Breast epithelium (tissue), 4 donors: ENCODE measurements at regions not wholly inside any gene's neighbourhood (a gene's known extent, or its start where the extent isn't known, plus 50 kb on each side); places are given as distances from the start of the nearest gene placed in this dataset.

Source experiments
- DNase-seq, 2 donors: peaks; one replicate each; pipeline ENCODE4 v3.0.0-alpha.2; 2019; ENCODE audit warnings: low spot score in 2 of 2
- H3K27ac ChIP-seq, 2 donors: fragments of 200-600 bp; sonication (generic) in 1 of 2; one replicate each; pipeline ENCODE4 v1.5.1; 2016 to 2019; ENCODE audit warnings: mild to moderate bottlenecking in 1 of 2
- H3K27me3 ChIP-seq, 2 donors: fragments of 200-600 bp; sonication (generic) in 1 of 2; one replicate each; pipeline versions ENCODE4 v1.5.1 to v1.6.0; 2017 to 2019; ENCODE audit warnings: control low read depth in 1 of 2, mild to moderate bottlenecking in 1 of 2
- H3K36me3 ChIP-seq: fragments of 200-600 bp; one replicate; pipeline ENCODE4 v1.5.1; 2019
- H3K4me1 ChIP-seq, 2 donors: fragments of 200-600 bp; sonication (generic); one replicate each; pipeline ENCODE4 v1.5.1; 2016 to 2019; ENCODE audit warnings: control low read depth in 1 of 2
- H3K4me3 ChIP-seq, 3 donors: fragments of 200-600 bp; sonication (generic); 1 replicate in 2 of 3; 2 replicates in 1 of 3; pipeline ENCODE4 v1.5.1; 2016 to 2019; ENCODE audit warnings: mild to moderate bottlenecking in 3 of 3, moderate library complexity in 2 of 3
- H3K9me3 ChIP-seq, 2 donors: fragments of 200-600 bp; sonication (generic) in 1 of 2; one replicate each; pipeline ENCODE4 v1.5.1; 2016 to 2019; ENCODE audit warnings: control low read depth in 1 of 2
- POLR2A ChIP-seq: fragments of 450-650 bp; IDR thresholded peaks from one replicate; pipeline ENCODE4 v1.6.1; 2016; ENCODE audit warnings: antibody characterized with exemption, mild to moderate bottlenecking, moderate library complexity
- POLR2AphosphoS5 ChIP-seq, 3 donors: sonication (generic); formaldehyde crosslinking; IDR thresholded peaks; one replicate each; pipeline ENCODE4 v1.6.1; 2017; ENCODE audit warnings: antibody characterized with exemption in 3 of 3
- intact Hi-C: fragments of 100-400 bp; cut with DNase I; formaldehyde crosslinking; loops from one replicate; pipeline ENCODE4 v1.15.1; 2023; ENCODE audit warnings: low total_unique reads
- TF ChIP-seq, protein P1 (sequence below), 3 donors: fragments of 450-650 bp; IDR thresholded peaks; one replicate each; pipeline ENCODE4 v1.5.1; 2016 to 2017; ENCODE audit warnings: antibody characterized with exemption in 3 of 3, mild to moderate bottlenecking in 3 of 3, moderate library complexity in 3 of 3

DNA sequence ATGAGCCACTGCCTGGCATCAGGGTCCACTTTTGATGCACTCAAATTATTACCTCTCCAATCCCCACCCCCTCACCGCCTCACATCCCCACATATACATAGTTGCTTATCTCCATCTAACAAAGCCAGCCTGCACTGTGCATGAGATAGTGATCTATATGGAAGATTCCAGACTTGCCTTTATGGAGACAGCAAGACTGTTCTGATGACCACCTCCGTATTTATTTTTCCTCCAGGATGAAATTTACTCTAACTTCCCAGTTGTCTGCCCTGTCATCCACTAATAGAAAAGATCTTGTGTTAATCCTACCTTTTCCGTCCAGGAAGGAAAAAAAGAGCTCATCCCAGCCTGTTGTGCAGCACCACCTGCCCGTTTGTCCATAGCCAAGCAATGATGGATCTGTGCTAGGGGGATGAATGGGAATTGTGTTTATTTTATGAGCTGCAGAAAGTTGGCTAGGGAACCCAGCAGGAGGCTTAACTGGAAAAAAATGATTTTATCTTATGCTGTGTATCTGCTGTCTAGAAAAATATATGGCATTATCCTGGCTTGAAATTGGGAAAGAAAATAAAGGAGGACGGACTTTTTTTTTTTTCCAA lies 114.5 kb downstream of the CD47 start:
- Histone ChIP-seq H3K4me1 (no peaks in the 10 kb centered on the region), H3K27me3 (no peaks in the 10 kb centered on the region), H3K9me3 (no peaks in the 10 kb centered on the region), H3K4me3 (no peak overlapping the region), H3K27ac (no peak overlapping the region), H3K36me3 (no peaks in the 10 kb centered on the region)
- intact Hi-C loops = no loop called here
- TF ChIP-seq, protein P1, sequence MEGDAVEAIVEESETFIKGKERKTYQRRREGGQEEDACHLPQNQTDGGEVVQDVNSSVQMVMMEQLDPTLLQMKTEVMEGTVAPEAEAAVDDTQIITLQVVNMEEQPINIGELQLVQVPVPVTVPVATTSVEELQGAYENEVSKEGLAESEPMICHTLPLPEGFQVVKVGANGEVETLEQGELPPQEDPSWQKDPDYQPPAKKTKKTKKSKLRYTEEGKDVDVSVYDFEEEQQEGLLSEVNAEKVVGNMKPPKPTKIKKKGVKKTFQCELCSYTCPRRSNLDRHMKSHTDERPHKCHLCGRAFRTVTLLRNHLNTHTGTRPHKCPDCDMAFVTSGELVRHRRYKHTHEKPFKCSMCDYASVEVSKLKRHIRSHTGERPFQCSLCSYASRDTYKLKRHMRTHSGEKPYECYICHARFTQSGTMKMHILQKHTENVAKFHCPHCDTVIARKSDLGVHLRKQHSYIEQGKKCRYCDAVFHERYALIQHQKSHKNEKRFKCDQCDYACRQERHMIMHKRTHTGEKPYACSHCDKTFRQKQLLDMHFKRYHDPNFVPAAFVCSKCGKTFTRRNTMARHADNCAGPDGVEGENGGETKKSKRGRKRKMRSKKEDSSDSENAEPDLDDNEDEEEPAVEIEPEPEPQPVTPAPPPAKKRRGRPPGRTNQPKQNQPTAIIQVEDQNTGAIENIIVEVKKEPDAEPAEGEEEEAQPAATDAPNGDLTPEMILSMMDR (IDR thresholded peaks at IDR 0.05) = no peak
- TF ChIP-seq POLR2A (no peak), POLR2AphosphoS5 (IDR thresholded peaks at IDR 0.05) (no peak)
- no peak for DNase-seq

DNA sequence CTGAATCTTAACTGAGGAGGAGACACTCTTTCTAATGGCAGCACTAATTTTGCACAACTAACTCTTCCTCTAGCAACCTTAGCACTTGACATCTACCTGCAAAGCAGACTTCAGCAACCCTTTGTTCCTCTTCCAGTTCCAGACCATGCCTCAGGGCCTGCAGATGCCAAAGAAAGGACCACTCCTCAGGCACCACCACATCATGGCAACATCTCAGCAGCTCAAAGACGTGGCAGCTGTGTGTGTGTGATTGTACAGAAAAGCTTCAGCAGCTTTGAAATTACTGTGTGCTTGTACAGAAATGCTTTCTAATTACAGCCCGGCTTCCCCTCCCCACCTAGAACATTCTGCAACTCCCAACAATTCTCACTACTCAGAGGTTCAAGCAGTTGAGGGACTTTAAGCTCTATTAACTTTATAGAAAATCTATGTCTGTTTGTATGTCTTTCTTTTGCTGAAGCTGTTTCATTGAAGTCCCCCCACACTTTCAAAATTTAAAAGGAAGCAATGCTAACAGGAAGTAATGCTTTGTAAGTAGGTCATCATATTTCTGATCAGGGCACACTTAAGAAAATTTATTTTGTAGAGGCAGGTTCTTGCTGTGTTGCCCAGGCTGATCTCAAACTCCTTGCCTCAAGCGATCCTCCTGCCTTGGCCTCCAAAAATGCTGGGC lies 115.2 kb downstream of the CD47 start:
- DNase-seq = no peak
- Histone ChIP-seq H3K27me3 (no peaks in the 10 kb centered on the region), H3K27ac (no peak overlapping the region), H3K36me3 (no peaks in the 10 kb centered on the region), H3K4me3 (no peak overlapping the region), H3K9me3 (no peaks in the 10 kb centered on the region), H3K4me1 (peaks cover 0 to 2% of the 10 kb centered on the region in 2 donors)
- intact Hi-C loops = no loop called here
- TF ChIP-seq, protein P1 (IDR thresholded peaks at IDR 0.05) = no peak
- TF ChIP-seq POLR2A (no peak), POLR2AphosphoS5 (IDR thresholded peaks at IDR 0.05) (no peak)

DNA sequence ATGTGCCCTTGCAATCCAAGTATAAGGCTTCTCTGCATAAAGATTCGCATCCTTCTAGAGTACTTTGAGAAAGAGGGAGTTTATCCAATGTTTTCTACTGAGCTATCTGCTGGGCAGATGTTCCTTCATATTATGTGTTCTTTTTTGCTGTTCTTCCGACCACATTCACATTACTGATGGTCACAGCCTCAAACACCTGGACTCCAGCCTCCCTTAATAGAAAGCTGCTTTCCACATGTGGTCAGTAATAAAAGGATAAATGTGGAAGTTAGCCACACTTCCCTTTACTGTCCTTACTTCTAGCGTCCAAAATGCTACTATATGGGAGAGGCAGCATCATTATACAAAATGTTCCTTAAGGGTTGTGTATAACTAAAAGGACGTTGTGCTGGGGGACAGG lies 116.9 kb downstream of the CD47 start:
- peaks cover 0 to 14% of the 10 kb centered on the region in 2 donors for H3K4me1 ChIP-seq
- H3K9me3 ChIP-seq = no peaks in the 10 kb centered on the region
- H3K36me3 ChIP-seq = no peaks in the 10 kb centered on the region
- H3K4me3 ChIP-seq = no peak overlapping the region
- intact Hi-C loops = no loop called here
- H3K27me3 ChIP-seq = no peaks in the 10 kb centered on the region
- DNase-seq = no peak
- TF ChIP-seq POLR2AphosphoS5 (IDR thresholded peaks at IDR 0.05) = no peak
- TF ChIP-seq, protein P1 (IDR thresholded peaks at IDR 0.05) = no peak
- H3K27ac ChIP-seq = no peak overlapping the region

DNA sequence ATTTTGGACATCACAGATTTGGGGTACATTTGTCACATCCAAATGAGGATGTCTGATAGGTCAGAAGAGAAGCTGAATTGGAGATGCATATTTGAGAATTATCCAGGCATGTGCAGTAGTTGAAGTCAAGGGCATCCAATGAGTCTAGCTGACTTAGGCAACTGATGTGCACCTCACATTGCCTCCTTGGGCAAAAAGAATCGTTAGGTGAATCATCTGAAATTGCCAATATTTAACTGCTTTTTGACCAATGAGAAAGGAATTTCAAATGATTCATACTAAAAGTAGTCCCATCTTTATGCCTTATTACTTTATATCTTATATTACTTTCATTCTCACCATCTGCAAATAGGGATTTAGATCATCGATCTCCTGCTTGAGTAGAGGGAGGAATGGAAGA lies 117.7 kb downstream of the CD47 start:
- DNase-seq = no peak
- TF ChIP-seq, protein P1 (IDR thresholded peaks at IDR 0.05) = no peak
- TF ChIP-seq POLR2A (no peak), POLR2AphosphoS5 (IDR thresholded peaks at IDR 0.05) (no peak)
- peaks cover 0 to 14% of the 10 kb centered on the region in 2 donors for H3K4me1 ChIP-seq
- no peaks in the 10 kb centered on the region for H3K27me3 ChIP-seq
- no peaks in the 10 kb centered on the region for H3K9me3 ChIP-seq
- no peak overlapping the region for H3K27ac ChIP-seq
- no peaks in the 10 kb centered on the region for H3K36me3 ChIP-seq
- intact Hi-C loops = no loop called here
- H3K4me3 ChIP-seq = no peak overlapping the region

DNA sequence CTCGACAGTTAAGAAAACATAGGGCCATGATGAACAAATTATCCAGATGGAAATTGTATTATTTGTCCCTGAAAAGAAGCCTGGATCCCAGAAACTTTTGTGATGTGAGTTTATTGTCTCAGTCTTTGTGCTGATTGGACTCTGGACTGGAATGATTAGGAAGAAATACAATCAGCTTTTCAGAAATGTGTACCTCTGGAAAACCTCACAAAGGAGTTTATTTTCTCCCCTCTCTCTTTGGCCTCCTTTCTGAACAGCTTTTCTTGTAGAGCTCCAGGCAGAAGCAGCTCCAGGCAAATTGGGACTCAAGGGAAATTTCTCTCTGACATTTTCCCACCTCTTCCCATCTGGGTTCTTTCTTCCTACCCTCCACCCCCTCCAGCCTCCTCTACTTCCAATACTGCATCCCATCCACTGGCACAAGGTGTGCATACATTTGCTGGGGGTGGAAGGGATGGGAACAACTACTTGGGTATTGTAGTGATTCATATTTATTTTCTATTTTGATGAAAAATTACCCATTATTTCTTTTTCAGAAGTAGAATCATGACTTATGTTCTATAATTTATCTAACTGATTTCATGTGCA lies 119.7 kb downstream of the CD47 start:
- no peaks in the 10 kb centered on the region for H3K27me3 ChIP-seq
- no peaks in the 10 kb centered on the region for H3K36me3 ChIP-seq
- peak overlapping the region in 1 of 2 donors; percentile 46 for H3K27ac ChIP-seq
- TF ChIP-seq POLR2A = no peak
- TF ChIP-seq, protein P1 (IDR thresholded peaks at IDR 0.05) = no peak
- TF ChIP-seq POLR2AphosphoS5 (IDR thresholded peaks at IDR 0.05) = no peak
- no peaks in the 10 kb centered on the region for H3K9me3 ChIP-seq
- intact Hi-C loops = no loop called here
- H3K4me3 ChIP-seq = no peak overlapping the region
- H3K4me1 ChIP-seq = peaks cover 0 to 14% of the 10 kb centered on the region in 2 donors
- DNase-seq = no peak
